Keratinocyte (primary cell): ENCODE measurements at regions not wholly inside any gene's neighbourhood (a gene's known extent, or its start where the extent isn't known, plus 50 kb on each side); places are given as distances from the start of the nearest gene placed in this dataset.

ENCODE experiments used
- EZH2 ChIP-seq: IDR thresholded peaks from one replicate; pipeline ENCODE4 v1.6.1; 2012; ENCODE audit warnings: inconsistent platforms, mild to moderate bottlenecking, low read length, moderate library complexity
- TF ChIP-seq, protein P1 (sequence below), 3 experiments: IDR thresholded peaks in 1 of 3; conservative IDR thresholded peaks in 1 of 3; optimal IDR thresholded peaks in 1 of 3; 2 replicates in 2 of 3; 3 replicates in 1 of 3; pipeline versions ENCODE3 to v1.5.1; 2011; ENCODE audit warnings: low read length in 3 of 3, mild to moderate bottlenecking in 3 of 3, moderate library complexity in 2 of 3, control low read depth in 1 of 3, inconsistent platforms in 1 of 3; ENCODE audit not compliant: insufficient read depth in 2 of 3; ENCODE audit errors: extremely low read depth in 1 of 3

DNA sequence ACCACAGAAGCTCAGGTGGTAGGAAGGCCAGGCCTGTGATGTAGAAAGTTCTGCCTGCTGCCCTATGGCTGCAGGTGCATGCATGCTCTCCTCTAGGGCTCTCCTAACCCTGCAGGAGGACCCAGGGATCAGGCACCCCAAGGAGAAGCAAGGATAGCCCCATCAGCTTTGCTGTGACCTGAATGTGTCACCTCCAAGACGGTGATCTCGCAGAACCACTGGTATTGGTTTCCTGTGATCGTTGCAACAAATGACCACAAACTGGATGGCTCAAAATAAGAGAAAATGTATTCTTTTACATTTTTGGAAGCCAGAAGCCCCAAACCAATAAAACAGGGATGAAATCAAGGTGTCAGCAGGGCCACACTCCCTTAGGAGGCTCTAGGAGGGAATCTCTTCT lies 327.3 kb downstream of the BCL11A start:
- TF ChIP-seq, protein P1, sequence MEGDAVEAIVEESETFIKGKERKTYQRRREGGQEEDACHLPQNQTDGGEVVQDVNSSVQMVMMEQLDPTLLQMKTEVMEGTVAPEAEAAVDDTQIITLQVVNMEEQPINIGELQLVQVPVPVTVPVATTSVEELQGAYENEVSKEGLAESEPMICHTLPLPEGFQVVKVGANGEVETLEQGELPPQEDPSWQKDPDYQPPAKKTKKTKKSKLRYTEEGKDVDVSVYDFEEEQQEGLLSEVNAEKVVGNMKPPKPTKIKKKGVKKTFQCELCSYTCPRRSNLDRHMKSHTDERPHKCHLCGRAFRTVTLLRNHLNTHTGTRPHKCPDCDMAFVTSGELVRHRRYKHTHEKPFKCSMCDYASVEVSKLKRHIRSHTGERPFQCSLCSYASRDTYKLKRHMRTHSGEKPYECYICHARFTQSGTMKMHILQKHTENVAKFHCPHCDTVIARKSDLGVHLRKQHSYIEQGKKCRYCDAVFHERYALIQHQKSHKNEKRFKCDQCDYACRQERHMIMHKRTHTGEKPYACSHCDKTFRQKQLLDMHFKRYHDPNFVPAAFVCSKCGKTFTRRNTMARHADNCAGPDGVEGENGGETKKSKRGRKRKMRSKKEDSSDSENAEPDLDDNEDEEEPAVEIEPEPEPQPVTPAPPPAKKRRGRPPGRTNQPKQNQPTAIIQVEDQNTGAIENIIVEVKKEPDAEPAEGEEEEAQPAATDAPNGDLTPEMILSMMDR (optimal IDR thresholded peaks at IDR 0.05 in 1 of 3, IDR thresholded peaks at IDR 0.05 in 1 of 3, conservative IDR thresholded peaks at IDR 0.05 in 1 of 3; ENCODE audit: extremely low read depth in 1 of 3, insufficient read depth in 2 of 3, low read length in 3 of 3), result no peak
- TF ChIP-seq EZH2, result no peak
